GM19240 (cell line): ENCODE measurements at regions not wholly inside any gene's neighbourhood (a gene's known extent, or its start where the extent isn't known, plus 50 kb on each side); places are given as distances from the start of the nearest gene placed in this dataset.
"Not testable (repeated sequence)": the region's sequence is repeated elsewhere in the genome, so short reads cannot be mapped to it uniquely, and the experiment has no call there.

Experiments
- DNase-seq: peaks from one replicate; pipeline ENCODE4 v3.0.0; 2011; ENCODE audit warnings: low spot score; ENCODE audit not compliant: insufficient read length

- no peak for DNase-seq
Measured at GRCh38 chr6:115634131-115634530, 426.6 kb downstream of the FRK start.

- DNase-seq = no peak
Measured at GRCh38 chr6:115631028-115631427, 429.7 kb downstream of the FRK start.

- no peak for DNase-seq
Measured at GRCh38 chr6:115630424-115631024, 430.2 kb downstream of the FRK start.

GRCh38 chr6:115629415-115629814 lies 431.3 kb downstream of the FRK start:
- no peak for DNase-seq

- DNase-seq = no peak
Measured at GRCh38 chr6:115618256-115618655, 442.4 kb downstream of the FRK start.

- DNase-seq = no peak
Measured at GRCh38 chr6:115617031-115617430, 443.7 kb downstream of the FRK start.

GRCh38 chr6:115613488-115613887 lies 447.2 kb downstream of the FRK start:
- no peak for DNase-seq

- DNase-seq = no peak
Measured at GRCh38 chr6:115612796-115613479, 447.8 kb downstream of the FRK start.

- no peak for DNase-seq
Measured at GRCh38 chr6:115612216-115612615, 448.5 kb downstream of the FRK start.

- DNase-seq = no peak
Measured at GRCh38 chr6:115610696-115611095, 450.0 kb downstream of the FRK start.

GRCh38 chr6:115609111-115609510 lies 451.6 kb downstream of the FRK start:
- DNase-seq = no peak

- no peak for DNase-seq
Measured at GRCh38 chr6:115602466-115602865, 458.2 kb downstream of the FRK start.

GRCh38 chr6:115601509-115601908 lies 459.2 kb downstream of the FRK start:
- no peak for DNase-seq

GRCh38 chr6:115601064-115601463 lies 459.6 kb downstream of the FRK start:
- DNase-seq = no peak

- DNase-seq = no peak
Measured at GRCh38 chr6:115594891-115595290, 465.8 kb downstream of the FRK start.

GRCh38 chr6:115592025-115592424 lies 468.7 kb downstream of the FRK start:
- no peak for DNase-seq

- DNase-seq = not testable (repeated sequence)
Measured at GRCh38 chr6:115589072-115589471, 471.6 kb downstream of the FRK start.

- DNase-seq = no peak
Measured at GRCh38 chr6:115583290-115583689, 477.4 kb downstream of the FRK start.

GRCh38 chr6:115582386-115582785 lies 478.3 kb downstream of the FRK start:
- no peak for DNase-seq

GRCh38 chr6:115579565-115579964 lies 481.1 kb downstream of the FRK start:
- DNase-seq = not testable (repeated sequence)

GRCh38 chr6:115577270-115577669 lies 483.4 kb downstream of the FRK start:
- no peak for DNase-seq

GRCh38 chr6:115575285-115575684 lies 485.4 kb downstream of the FRK start:
- no peak for DNase-seq

GRCh38 chr6:115573861-115574260 lies 486.8 kb downstream of the FRK start:
- DNase-seq = no peak
